ENCODE measurements at regions not wholly inside any gene's neighbourhood (a gene's known extent, or its start where the extent isn't known, plus 50 kb on each side); places are given as distances from the start of the nearest gene placed in this dataset.
"Not testable (repeated sequence)": the region's sequence is repeated elsewhere in the genome, so short reads cannot be mapped to it uniquely, and the experiment has no call there.

GRCh38 chr1:65062339-65062738 is 85.7 kb upstream of the AK4 start:
- DNase-seq (ENCODE audit: low read depth in 2 of 2), result no peak

- DNase-seq (ENCODE audit: low read depth in 2 of 2), result no peak
Measured at GRCh38 chr1:65063025-65063424, 85.0 kb upstream of the AK4 start.

- no peak for DNase-seq (ENCODE audit: low read depth in 2 of 2)
Measured at GRCh38 chr1:65064981-65065380, 83.0 kb upstream of the AK4 start.

- no peak for DNase-seq (ENCODE audit: low read depth in 2 of 2)
Measured at GRCh38 chr1:65065524-65066418, 82.2 kb upstream of the AK4 start.

DNA sequence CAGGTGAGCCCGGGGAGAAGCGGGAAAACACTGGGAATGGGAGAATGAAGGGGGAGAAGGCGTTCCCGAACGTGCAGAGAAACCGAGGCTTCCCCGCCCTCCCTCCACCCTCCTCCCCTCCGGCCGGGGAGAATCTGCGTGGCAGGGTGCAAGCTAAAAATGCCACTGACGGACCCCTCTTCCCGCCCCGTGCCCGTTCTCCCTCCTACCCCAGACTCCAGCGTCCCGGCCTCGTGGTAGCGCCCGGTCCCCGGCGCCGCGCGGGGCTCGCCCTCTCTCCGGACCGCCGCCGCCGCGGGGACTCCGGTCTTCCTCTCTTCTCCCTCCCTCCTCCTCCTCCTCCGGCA is 81.6 kb upstream of the AK4 start:
- DNase-seq (ENCODE audit: low read depth in 2 of 2), result no peak

DNA sequence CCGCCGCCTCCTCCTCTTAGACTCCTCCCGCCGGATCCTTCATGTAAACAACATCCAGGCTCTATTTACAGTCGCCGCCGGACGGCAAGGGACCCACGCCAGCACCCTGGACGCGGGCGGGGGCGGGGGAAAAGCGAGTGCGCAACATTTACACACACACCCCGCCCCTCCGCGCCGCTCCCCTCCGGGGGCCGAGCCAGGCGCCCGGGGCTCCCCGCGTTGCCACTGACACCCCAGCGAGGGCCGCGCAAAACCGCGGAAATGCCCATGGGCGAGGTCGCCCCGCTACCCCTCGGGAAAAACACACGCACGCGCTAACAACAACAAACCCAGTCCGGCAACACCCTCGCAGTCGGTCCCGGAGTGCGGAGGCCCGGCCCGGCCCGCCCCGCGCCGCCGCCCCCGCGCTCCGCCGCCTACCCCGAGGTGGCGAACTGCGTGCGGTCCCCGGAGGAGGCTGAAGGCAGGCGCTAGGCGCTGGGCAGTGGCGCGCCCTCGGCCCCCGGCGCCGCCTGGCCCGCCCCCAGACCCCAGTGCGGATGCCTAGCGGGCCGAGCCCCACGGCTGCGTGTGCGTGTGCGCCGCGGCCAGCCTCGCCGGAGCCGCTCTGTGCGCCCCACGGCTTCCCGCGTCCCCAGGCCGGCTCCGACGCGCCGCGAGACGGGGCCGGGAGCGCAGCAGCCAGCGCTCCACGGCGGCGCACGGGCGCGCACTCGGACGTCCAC is 81.1 kb upstream of the AK4 start:
- peak in 1 of 2 donors; percentile 60 for DNase-seq (ENCODE audit: low read depth in 2 of 2)

GRCh38 chr1:65067491-65068201 is 80.4 kb upstream of the AK4 start:
- no peak for DNase-seq (ENCODE audit: low read depth in 2 of 2)

DNA sequence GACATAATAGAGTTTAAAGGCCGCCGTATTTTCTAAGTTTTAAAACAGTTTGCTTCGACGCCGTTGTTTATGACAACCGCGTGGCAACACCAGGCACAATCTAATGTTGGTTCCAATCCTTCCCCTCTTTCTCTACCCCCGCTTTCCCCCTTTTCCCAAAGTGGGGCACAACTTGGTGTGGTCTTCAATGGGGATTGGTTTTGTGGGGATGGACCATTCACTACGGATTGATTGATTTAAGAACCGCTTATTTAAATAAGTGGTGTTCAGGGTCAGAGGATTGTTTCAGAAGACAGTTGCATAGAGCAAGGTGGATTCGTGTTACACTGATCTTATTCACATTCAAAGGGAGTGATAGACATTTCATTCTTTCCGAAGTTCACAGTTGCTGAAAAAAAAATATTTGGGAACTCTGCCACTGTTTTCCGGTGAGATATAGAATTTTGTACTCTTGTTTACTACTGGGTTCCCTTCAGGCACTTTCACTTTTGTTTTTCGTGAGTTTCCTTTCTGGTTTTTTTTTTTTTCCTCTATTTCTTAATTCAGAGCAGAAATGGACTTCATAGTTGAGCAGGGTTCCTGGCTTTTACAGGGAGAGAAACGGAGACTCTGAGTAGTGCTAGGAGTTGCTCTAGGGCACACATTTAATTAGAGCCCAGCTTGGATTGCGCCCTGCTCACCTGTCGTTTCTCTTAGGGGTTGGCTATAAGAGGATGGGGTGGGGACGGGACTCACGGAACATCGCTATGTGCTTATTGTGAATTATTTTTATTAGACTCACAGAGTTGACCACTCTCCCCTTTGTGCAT is 79.6 kb upstream of the AK4 start:
- DNase-seq (ENCODE audit: low read depth in 2 of 2), result no peak

GRCh38 chr1:65069011-65069565 is 78.9 kb upstream of the AK4 start:
- peak in 1 of 2 donors; percentile 27 for DNase-seq (ENCODE audit: low read depth in 2 of 2)

DNA sequence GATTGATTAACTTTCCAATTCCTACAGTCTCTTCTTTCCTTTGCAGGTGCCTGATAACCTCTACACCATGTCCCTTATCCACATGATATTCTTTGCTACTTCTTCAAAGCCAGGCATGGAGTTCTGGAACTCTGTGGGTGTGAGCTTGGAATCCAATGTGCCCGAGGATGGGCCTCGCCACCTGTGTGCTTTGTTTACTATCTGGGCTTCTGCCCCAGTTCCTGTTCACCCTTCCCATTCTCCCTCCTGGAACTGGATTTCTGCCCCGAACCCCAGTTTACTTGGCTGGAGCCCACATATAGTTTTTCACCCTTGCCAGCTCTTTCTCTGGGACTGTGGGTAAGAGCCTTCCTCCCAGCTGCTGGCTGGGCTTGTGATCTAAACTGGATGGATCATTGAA is 75.2 kb upstream of the AK4 start:
- no peak for DNase-seq (ENCODE audit: low read depth in 2 of 2)

DNA sequence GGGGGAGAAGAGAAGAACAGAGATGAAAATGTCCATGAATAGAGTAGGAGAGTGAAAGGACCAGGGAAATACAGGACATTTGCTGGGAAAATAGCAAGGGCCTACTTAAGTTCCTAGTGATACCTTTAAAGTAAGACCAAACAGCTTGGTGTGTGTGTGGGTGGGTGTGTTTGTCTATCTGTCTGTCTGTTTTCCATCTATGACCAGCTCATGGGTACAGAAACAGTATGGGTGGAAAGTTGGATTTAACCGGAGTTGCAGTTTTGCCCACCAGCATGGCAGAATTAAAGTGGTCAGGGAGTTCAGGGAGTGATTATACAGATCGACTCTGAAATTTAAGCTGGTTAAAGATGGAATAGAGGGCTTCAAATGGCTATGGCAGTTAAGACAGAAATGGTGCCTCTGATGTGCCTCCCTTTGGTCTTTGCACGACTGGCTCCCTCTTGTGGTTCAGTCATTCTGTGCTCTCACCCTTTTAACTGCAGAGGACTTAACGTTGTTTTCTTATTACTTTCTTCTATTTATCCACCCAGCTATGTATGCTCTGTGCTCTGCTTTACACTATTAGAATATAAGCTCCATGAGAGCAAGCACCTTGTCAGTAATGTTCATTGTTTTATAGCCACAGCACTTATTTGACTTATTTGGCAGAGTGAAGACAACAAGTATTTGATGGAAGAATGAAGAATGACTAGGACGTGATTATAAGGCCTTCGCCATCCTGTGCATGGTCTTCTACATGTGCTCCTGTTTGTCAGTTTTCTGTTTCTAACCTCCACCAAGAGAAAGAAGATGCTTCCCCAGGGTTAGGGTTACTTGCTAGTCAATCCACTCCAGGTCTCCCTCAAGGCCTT is 72.7 kb upstream of the AK4 start:
- peak; percentile 40 to 48 for DNase-seq (ENCODE audit: low read depth in 2 of 2)

DNA sequence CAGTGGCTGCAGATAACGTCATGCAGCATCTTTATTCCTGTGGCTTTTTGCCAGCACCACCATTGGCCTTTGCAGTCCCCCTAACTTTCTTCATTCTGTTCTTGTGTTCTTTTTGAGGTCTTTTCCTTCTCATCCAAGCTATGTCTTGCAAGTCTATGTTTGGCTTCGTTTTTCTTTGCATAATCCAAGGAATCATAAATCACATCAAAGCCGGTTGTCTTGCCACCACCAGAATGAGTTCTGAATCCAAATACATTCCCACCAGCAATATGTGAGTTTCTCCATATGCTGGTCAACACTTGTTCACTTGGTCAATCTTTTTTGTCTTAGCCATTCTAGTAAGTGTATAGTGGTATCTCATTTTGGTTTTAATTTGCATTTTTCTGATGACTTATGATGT is 70.6 kb upstream of the AK4 start:
- DNase-seq (ENCODE audit: low read depth in 2 of 2), result no peak

DNA sequence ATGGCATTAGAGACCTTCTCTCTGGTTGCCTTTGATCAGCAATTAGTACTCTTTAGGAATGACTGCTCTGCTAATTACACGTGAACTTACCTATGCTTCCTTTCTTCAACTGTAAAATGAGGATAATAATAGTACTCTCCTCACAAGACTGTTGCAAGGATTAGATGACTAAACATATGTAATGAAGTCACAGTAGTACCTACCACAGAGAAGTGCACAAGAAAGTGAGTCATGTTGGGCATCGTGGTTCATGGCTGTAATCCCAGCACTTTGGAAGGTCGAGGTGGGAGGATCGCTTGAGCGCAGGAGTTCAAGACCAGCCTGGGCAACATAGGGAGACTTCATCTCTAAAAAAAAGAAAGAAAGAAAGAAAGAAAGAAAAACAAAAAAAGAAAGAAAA is 68.1 kb upstream of the AK4 start:
- no peak for DNase-seq (ENCODE audit: low read depth in 2 of 2)

DNA sequence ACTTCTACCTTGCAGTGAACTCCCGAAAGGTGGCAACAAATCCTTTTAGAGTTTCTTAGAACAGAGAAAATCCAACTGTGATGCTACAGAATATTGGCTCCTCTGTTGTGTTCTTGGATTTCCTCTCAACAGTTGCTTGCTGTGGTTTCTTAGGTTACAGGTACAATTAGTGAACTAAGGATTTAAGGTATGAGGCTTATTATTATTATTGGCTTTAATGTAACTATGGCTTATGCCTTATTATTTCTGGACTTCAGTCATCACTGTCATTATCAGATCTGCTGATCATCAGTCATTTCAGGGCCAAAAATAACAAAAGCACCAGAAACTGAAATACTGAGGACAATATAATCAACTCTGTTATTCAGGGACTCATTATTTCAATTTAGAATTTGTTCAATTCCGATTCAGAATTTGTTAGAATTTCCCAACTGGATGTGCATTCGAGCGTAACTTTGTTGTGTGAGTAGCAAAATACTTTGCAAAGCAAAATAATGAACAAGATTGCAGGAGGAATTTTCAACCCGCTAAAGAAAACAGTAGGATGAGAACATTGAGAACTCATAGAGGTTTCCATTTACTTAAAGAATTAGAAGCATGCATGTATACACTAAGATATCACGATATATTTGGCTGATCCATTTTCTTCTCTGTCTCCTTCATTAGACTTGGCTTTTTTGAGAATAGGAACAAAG is 65.5 kb upstream of the AK4 start:
- no peak for DNase-seq (ENCODE audit: low read depth in 2 of 2)

DNA sequence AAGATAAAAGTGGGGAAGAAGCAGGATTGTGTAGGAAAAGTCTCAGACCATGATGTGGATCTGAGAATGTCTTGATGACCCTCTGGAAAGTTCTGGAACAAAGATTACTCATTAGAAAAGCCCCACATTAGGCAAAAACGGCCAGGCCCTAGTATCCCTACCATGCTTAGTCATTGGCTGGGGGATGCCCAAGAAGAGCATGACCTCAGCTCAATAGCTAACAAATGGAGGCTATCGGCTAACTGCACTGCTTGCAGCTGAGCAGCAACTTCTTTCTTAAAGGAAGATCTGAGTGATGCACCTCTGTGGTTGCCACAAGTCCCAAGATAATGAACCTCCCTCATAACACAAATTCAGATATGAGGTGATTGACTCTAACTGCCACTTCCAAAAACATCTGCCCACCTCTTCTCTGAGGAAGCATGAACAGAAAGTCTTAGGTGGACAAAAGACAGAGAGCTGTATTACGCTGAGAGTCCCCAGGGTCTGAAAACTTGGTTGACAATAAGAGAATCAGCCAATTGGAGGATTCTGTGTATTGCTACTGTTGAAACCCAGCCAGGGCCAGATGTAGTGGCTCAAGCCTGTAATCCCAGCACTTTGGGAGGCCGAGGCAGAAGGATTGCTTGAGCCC is 64.6 kb upstream of the AK4 start:
- DNase-seq (ENCODE audit: low read depth in 2 of 2), result no peak

DNA sequence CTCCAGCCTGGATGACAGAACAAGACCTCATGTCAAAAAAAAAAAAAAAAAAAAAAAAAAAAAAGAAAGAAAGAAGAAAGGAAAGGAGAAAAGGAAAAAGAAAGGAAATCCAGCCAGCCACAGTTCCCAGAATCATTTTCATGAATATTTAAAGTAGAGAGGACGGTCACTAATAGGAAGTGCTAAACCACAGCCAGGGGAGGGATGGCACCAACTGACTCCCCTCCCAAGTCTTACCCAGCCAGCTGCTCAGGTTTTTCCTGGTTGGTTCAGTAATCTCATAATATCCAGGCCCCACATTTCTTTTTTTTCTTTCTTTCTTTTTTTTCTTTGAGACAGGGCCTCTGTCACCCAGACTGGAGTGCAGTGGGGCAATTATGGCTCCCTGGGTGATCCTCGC is 63.9 kb upstream of the AK4 start:
- DNase-seq (ENCODE audit: low read depth in 2 of 2), result no peak

DNA sequence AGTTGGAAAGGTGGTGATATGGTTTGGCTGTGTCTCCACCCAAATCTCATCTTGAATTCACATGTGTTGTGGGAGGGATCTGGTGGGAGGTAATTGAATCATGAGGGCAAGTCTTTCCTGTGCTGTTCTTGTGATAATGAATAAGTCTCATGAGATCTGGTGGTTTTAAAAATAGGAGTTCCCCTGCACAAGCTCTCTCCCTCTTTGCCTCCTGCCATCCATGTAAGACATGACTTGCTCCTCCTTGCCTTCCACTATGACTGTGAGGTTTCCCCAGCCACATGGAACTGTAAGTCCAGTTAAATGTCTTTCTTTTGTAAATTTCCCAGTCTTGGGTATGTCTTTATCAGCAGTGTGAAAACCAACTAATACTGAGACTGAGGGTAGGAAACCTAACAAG is 60.5 kb upstream of the AK4 start:
- not testable (repeated sequence) for DNase-seq (ENCODE audit: low read depth in 2 of 2)

- DNase-seq (ENCODE audit: low read depth in 2 of 2), result no peak
Measured at GRCh38 chr1:65090406-65090805, 57.6 kb upstream of the AK4 start.

- no peak for DNase-seq (ENCODE audit: low read depth in 2 of 2)
Measured at GRCh38 chr1:65092691-65093090, 55.3 kb upstream of the AK4 start.

All from stimulated activated CD4-positive, alpha-beta T cell treated with anti-CD3 and anti-CD28 coated beads, Interleukin-1b, Interleukin-23, amount 100 ng/mL, for 1 hour (primary cell).